Fibroblast of lung (primary cell): ENCODE measurements at regions not wholly inside any gene's neighbourhood (a gene's known extent, or its start where the extent isn't known, plus 50 kb on each side); places are given as distances from the start of the nearest gene placed in this dataset.

Experiments used
- EZH2 ChIP-seq: IDR thresholded peaks from 2 replicates; pipeline ENCODE4 v1.5.1; 2012; ENCODE audit warnings: low read length, control low read depth, mild to moderate bottlenecking; ENCODE audit errors: missing control alignments
- TF ChIP-seq, protein P1 (sequence below), 2 donors: IDR thresholded peaks in 1 of 2; conservative IDR thresholded peaks in 1 of 2; 1 replicate in 1 of 2; 2 replicates in 1 of 2; pipeline ENCODE4 v1.5.1; 2011 to 2012; ENCODE audit warnings: low read length in 2 of 2, control low read depth in 1 of 2, inconsistent platforms in 1 of 2, low read depth in 1 of 2, mild to moderate bottlenecking in 1 of 2

GRCh38 chr4:41465146-41465761, 72.7 kb upstream of the LIMCH1 start:
- TF ChIP-seq EZH2 = no peak
- TF ChIP-seq, protein P1, sequence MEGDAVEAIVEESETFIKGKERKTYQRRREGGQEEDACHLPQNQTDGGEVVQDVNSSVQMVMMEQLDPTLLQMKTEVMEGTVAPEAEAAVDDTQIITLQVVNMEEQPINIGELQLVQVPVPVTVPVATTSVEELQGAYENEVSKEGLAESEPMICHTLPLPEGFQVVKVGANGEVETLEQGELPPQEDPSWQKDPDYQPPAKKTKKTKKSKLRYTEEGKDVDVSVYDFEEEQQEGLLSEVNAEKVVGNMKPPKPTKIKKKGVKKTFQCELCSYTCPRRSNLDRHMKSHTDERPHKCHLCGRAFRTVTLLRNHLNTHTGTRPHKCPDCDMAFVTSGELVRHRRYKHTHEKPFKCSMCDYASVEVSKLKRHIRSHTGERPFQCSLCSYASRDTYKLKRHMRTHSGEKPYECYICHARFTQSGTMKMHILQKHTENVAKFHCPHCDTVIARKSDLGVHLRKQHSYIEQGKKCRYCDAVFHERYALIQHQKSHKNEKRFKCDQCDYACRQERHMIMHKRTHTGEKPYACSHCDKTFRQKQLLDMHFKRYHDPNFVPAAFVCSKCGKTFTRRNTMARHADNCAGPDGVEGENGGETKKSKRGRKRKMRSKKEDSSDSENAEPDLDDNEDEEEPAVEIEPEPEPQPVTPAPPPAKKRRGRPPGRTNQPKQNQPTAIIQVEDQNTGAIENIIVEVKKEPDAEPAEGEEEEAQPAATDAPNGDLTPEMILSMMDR (conservative IDR thresholded peaks at IDR 0.05 in 1 of 2, IDR thresholded peaks at IDR 0.05 in 1 of 2; ENCODE audit: low read depth in 1 of 2, low read length in 2 of 2) = no peak
